ENCODE measurements at regions not wholly inside any gene's neighbourhood (a gene's known extent, or its start where the extent isn't known, plus 50 kb on each side); places are given as distances from the start of the nearest gene placed in this dataset.
"Not testable (repeated sequence)": the region's sequence is repeated elsewhere in the genome, so short reads cannot be mapped to it uniquely, and the experiment has no call there.

DNA sequence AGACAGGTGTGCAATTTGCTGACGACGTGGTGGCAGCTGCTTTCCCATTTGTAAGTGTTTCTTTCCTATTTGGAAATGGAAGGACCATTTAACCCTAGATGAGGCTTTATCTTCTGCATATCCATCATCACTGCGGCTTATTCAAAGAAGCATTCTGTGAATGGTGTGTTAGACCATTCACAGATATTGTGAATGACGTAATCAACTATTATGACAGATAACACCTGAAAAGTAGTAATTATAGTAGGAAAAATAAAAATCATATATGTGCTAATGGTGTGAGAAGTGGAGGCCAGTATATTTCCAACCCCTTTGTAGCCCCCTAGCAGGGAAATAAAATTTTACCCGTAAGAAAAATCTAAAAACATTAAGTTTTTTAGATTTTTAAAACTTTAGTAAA lies 424.5 kb upstream of the CRIM1 start:
- no peak for DNase-seq

DNA sequence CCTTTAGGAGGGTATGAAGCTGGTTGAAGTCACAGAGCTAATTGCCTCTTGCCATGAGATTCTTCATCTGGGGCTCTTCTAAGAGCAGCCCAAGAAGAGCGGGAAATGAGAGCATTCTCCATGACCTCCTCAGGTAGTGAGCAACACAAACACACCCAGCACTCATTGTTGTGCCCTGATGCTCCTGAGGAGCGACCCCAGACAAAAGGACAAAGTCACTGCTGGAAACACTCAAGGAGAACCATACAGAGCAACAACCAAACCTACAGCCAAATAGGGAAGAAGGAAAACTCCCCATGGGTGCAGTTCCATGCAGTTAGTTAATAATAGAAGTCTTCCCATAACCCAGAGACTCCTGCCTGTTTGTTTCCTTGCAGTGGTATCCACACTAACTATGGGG lies 426.0 kb upstream of the CRIM1 start:
- no peak for DNase-seq

GRCh38 chr2:35920061-35920460 lies 435.5 kb upstream of the CRIM1 start:
- DNase-seq: no peak

- no peak for DNase-seq
Measured at GRCh38 chr2:35915261-35915660, 440.3 kb upstream of the CRIM1 start.

- no peak for DNase-seq
Measured at GRCh38 chr2:35891936-35892335, 463.6 kb upstream of the CRIM1 start.

GRCh38 chr2:35891528-35891927 lies 464.1 kb upstream of the CRIM1 start:
- DNase-seq: no peak

GRCh38 chr2:35887146-35887545 lies 468.4 kb upstream of the CRIM1 start:
- DNase-seq: no peak

DNA sequence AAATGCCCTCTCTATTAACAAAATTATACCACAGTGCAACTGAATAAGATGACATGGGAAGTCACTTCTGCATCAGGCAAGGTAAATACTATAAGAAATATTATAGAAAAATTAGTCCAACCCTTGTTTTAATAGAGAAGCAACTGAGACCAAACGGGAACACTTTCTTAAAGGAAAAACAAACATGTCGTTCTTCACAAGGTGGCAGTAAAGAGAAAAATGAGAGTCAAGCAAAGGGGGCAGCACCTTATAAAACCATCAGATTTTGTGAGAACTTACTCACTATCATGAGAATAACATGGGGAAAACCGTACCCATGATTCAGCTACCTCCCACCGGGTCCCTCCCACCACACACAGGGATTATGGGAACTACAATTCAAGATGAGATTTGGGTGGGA lies 481.7 kb upstream of the CRIM1 start:
- no peak for DNase-seq

- DNase-seq: no peak
Measured at GRCh38 chr2:35871672-35872071, 483.9 kb upstream of the CRIM1 start.

GRCh38 chr2:35870713-35871112 lies 484.9 kb upstream of the CRIM1 start:
- DNase-seq: no peak

- no peak for DNase-seq
Measured at GRCh38 chr2:35864141-35864540, 491.4 kb upstream of the CRIM1 start.

GRCh38 chr2:35858216-35858615 lies 497.4 kb upstream of the CRIM1 start:
- DNase-seq: no peak

GRCh38 chr2:35857498-35857897 lies 498.1 kb upstream of the CRIM1 start:
- no peak for DNase-seq

- no peak for DNase-seq
Measured at GRCh38 chr2:35831385-35831784, 524.2 kb upstream of the CRIM1 start.

DNA sequence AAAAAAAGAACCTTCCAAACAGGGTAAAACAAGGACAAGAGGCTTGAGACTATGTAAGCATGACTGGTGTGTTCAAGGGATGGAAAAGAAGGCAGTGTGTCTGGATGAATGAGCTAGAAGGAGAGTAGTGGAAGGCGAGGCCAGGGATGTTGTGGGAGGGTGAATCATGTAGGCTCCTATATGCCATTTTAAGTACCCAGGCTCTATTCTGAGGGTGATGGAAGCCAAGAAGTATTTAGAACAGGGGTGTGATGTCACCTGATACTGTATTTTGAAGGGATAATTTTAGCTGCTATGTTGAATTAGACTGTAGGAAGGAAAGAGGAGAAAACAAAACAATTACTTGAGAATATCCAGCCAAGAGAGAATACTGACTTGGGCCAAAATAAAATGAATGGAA lies 524.7 kb upstream of the CRIM1 start:
- DNase-seq: no peak

DNA sequence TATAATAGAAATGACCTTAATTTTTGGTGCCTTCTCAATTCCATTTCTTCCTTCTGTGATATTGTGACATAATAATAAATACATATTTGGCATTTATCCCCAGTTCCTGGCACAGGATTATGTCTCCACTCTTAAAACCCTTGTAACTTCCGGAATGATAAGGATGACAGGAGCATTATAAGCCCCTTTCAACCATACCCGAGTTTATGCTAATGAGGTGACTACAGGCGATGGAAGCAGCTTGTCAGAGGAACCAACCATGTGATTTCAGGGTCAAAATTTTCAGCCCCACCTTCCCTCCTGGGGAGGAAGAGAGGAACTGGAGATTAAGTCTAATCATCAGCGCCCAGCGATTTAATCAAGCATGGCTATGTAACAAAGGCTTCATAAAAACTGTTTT lies 528.5 kb upstream of the CRIM1 start:
- DNase-seq: no peak

DNA sequence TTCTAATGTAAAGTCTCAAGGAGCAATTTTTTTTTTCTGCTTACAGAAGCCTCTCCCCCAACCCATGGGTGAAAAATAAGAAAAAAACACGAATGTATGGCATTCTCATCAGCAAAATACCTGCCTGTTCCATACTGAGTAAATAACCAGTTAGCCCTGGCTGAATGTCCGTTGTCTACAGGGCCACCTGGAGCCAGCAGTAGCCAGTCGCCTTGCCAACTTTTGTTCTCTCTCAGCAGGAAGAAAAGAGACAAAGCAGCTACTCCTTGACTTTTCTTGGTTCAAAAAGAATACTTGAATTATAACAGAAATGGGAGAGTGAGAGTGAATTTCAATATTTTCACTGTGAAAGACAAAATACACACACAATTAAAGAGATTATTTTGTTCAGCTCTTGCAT lies 532.9 kb upstream of the CRIM1 start:
- no peak for DNase-seq

DNA sequence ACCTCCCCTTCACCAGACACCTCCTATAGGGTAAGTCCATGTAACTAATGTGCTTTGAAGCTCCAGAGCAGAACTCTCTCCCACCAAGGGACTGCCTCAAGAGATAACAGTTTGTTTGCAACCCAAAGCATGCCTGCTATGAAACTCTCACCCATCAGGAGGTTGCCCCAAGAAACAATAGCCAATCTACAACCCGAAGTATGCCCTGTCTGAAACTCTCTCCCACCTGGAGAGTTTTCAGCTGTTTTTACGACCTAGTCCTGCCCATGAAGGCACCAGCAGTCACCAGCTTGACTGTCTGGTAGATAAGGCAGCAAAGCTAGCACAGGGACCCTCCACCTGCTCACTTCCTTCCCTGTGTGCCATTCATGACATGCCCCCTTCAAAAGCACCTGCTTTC lies 533.9 kb upstream of the CRIM1 start:
- DNase-seq: no peak

DNA sequence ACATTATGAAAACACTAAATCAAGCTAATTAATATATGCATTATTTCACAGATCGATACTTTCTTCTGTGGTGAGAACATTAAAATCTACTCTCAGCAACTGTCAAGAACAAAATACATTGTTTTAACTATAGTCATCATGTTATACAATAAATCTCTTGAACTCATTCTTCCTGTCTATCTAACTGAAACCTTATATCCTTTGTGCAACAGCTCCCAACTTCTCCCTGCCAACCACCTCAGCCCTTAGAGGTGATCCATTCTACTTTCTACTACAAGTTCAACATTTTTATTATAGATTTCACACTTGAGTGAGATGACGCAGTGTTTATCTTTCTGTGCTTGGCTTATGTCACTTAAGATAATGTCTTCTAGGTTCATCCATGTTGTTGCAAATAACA lies 535.2 kb upstream of the CRIM1 start:
- DNase-seq: no peak

GRCh38 chr2:35819033-35819432 lies 536.5 kb upstream of the CRIM1 start:
- DNase-seq: no peak

DNA sequence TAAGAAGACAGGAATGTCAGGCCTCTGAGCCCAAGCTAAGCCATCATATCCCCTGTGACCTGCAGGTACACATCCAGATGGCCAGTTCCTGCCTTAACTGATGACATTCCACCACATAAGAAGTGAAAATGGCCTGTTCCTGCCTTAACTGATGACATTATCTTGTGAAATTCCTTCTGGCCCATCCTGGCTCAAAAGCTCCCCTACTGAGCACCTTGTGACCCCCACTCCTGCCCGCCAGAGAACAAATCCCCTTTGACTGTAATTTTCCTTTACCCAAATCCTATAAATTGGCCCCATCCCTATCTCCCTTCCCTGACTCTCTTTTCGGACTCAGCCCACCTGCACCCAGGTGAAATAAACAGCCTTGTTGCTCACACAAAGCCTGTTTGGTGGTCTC lies 537.2 kb upstream of the CRIM1 start:
- not testable (repeated sequence) for DNase-seq

GRCh38 chr2:35814597-35814996 lies 541.0 kb upstream of the CRIM1 start:
- DNase-seq: not testable (repeated sequence)

DNA sequence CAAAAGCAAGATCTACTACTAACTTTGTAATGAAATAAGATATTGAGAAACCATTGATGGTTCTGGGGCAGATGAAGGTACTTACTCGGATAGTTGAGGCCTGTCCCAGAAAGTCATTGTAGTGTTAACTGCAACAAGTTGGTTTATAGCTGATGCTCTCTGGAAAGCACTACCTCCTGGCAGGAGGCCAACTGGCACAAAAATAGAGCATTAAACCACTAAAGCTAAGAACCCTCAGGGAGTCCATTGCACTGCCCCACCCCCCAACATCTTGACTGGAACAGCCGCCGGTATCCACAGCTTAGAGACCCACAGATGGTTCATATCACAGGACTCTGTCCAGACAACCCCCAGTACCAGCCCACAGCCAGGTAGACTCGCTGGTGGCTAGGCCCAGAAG lies 552.5 kb upstream of the CRIM1 start:
- DNase-seq: no peak

- DNase-seq: no peak
Measured at GRCh38 chr2:35794796-35795450, 560.7 kb upstream of the CRIM1 start.

GRCh38 chr2:35790292-35790691 lies 565.3 kb upstream of the CRIM1 start:
- DNase-seq: no peak

DNA sequence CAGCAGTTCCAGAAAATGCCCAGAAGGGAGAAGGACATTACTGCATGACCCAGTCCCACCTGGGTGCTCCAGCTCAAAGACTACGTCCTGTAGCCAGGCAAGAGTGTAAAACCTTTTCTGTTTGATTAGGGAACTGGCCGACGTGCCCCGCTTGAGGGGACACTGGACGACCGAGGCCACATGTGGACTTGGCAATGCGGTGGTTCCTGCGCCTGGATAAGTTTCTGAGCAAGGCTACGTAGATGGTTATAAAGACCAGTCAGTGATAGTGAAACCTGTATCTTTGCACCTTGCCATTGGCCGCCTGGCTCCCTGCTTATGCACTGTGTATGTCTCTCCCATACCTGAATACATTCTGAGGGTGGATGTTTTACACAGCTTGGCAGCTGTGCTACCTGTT lies 567.0 kb upstream of the CRIM1 start:
- DNase-seq: no peak
